HG03565 (cell line): ENCODE measurements at regions not wholly inside any gene's neighbourhood (a gene's known extent, or its start where the extent isn't known, plus 50 kb on each side); places are given as distances from the start of the nearest gene placed in this dataset.
"Not testable (repeated sequence)": the region's sequence is repeated elsewhere in the genome, so short reads cannot be mapped to it uniquely, and the experiment has no call there.

Source experiments
- ATAC-seq: cut with Tn5 transposase; IDR thresholded peaks from one replicate; pipeline ENCODE4 v1.9.1; 2021; ENCODE audit warnings: mild to moderate bottlenecking, moderate library complexity; ENCODE audit not compliant: unreplicated experiment

DNA sequence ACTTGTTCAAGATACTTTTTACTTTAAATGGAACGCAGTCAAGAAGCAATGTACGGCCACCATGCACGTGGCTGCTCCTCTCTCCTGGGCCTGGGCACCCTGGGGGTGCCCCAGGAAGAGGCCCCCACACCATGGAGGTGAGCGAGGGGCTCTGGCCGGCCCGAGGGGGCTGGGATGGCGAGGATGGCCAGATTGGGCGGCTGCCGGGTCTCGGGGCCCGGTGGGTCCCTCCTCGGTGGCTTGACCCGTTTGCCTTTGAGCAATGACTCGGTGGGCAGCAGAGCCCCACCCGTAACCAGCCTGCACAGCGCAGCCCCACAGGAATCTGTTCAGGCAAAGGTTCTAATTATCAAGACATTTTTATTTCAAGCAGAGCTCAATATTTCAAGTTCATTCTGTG lies 167.4 kb downstream of the BRD1 start:
- ATAC-seq: no peak

DNA sequence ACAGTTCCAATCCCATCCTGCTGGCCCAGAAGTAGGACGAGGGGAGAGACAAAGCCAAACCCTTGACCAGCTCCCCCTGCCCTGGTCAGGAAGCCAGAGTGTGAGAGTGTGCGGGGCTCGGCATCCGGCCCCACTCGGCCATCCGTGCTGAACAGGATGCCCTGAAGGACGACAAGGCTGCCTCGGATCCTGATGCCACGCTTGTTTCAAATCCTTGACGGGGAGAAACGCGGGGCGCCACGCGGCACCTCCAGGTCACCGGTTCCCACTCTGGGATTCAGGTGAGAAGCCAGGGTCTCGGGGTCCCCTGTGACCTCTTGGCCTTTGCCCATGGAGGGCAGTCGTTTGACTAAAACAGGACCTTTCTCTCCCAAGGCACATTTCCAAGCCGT lies 167.8 kb downstream of the BRD1 start:
- no peak for ATAC-seq

DNA sequence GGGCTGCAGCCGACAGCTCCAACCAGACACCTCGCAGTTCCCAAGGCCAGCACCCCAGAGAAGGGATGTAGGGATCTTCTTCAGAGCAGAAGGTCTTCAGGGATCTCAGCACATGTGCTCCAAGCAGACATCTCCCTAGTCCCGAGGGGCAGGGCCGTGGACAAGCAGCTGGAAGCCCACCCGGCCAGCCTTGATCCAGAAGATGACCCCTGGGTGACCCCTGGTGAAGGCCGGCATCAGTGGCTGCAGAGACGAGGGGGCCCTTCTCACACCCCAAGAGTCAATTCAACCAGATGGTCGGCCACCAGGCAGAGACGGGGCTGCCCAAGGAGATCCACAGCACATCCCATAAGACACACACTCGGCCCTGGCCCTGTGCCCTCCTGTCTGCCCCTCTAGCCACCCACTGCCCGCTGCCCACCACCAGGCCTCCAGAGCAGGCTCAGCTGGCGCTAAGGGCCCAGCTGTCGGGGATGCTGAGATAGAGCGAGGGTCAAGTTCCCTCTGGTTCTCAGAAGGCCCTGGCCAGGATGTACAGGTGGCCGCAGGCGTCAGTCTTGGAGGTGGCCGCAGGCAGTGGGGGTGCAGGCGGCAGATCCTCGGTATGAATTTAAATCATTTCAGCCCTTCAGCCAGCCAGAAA lies 168.3 kb downstream of the BRD1 start:
- ATAC-seq: no peak

DNA sequence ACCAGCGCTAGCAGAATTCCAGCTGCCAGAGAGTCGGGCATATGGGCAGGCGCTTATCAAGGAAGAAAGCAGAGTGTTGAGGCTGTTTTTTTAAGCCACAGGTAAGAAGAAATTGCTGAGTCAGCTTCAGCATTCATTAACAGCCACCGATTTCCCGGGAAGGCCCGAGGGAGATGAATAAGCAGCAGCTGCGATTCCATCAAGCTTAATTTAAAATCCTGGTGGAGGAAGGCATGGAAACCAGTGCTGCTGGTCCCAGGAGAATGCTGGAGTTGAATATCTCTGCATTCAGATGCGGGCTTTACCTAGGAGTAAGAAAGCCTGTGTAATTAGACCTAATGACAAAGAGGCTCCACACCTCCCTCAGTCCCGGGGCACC lies 168.8 kb downstream of the BRD1 start:
- no peak for ATAC-seq

DNA sequence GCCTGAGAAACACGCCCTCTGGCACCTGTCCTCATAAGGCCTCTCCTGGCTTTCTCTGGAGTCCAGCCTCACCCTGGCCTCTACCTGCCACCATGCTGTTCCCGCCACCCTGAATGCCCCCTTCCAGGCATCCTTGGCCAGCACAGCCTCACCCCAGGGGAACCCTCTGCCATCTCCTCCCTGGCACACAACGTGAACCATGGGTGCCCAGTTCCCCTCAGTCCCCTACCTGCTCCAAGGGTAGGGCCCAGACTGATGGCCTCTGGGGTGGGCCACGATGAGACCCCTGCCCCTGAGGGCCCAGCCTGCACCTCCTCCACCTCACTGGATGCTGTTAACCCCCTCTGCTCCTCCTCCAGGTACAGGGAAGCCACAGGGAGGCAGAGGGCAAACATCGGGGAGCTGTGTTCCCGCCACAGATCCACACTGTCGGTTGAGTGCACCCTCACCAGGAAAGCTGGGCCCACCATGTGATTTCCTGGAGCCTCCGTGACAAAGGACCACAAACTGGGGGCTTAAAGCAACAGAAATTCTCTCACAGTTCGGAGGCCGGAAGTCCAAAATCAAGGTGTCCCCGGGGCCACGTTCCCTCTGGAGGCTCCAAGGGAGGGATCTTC lies 169.6 kb downstream of the BRD1 start:
- ATAC-seq: no peak

DNA sequence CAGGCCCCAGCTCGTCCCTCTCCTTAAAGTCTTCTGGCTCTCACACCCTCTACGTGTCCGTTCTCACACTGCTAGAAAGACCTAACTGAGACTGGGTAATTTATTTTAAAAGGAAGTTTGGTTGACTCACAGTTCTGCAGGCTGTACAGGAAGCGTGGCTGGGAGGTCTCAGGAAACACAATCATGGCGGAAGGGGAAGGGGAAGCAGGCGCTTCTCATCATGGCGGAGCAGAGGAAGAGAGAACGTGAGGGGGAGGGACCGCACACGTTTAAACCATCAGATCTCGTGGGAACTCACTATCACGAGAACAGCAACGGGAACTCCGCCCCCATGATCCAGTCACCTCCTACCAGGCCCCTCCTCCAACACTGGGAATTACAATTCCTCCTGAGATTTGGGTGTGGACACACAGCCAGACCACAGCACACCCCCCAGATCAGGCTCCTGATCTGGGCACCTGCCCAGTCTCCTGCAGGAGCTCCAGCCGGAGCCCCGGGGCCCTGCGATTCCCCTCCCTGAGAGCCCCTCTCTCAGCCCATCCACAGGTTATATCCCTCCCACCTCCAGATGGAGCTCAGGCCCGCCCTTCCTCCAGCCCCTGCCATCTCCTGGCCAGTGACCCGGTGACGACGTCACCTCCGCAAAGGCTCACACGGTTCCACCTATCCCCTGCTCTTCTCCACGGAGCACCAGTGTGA lies 170.2 kb downstream of the BRD1 start:
- no peak for ATAC-seq

DNA sequence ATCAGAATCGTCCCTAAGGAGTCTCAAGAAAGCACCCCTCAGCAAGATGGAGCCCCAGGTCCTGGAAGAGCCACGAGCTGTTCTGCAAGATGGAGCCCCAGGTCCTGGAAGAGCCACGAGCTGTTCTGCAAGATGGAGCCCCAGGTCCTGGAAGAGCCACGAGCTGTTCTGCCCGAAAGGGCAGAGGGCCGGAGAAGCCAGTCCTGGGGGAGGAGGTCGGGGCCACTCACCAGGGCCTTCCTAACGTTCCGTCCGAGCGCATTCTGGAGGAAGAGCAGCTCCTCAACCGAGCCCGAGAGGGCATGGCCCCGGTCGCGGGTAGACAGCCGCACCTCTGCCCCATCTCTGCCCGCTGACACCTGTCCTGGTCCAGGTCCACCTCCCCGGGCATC lies 170.8 kb downstream of the BRD1 start:
- ATAC-seq: not testable (repeated sequence)

DNA sequence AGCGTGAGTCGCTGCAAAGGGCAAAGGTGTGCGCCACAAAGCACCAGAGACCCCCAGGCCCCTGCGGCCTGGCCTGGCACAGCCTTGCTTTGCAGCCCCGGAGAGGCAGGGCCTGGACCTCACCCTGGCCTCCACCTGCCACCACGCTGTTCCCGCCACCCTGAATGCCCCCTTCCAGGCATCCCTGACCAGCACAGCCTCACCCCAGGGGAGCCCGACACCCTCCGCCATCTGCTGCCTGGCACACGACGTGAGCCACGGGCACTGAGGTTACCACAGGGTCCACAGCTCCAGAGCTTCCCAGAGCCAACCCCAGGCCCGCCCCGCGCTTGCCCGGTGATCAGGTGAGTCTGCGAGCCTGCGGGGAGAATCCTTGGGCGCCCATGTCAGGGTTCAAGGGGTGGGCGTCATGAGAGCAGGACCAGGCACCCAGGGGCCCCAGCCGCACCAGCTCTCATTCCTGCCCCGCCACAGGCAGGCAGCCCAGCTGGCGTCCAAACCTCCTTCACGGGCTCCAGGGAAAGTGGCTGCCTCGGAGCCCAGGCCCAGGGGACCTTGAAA lies 171.3 kb downstream of the BRD1 start:
- ATAC-seq: no peak

DNA sequence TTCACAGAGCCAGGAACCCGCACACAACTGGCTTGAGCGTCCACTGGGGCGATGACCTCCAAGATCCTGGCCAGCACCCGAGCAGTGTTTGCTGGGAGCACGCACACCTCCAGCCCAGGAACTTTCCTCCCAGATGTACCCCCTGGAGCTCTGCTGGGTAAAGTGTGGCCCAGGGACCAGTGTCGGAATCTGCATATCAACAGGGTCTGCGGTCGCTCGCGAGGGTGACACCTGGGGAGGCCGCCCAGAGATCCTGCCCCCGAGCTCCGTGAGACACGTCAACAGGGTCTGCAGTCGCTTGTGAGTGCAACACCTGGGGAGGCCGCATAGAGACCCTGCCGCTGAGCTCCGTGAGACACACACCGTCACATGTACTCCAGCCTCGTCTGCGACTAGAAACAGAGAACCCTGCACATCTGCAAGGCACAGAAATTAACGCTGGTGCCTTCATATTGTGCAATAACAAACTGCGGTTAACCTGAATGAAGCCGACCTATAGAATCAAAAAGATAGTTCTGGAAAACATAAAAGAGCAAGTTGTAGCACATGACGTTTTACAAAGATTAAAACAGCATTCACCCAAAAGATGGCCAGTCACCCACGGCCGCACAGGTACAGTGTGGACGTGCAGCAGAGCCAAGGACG lies 172.4 kb downstream of the BRD1 start:
- ATAC-seq: no peak

DNA sequence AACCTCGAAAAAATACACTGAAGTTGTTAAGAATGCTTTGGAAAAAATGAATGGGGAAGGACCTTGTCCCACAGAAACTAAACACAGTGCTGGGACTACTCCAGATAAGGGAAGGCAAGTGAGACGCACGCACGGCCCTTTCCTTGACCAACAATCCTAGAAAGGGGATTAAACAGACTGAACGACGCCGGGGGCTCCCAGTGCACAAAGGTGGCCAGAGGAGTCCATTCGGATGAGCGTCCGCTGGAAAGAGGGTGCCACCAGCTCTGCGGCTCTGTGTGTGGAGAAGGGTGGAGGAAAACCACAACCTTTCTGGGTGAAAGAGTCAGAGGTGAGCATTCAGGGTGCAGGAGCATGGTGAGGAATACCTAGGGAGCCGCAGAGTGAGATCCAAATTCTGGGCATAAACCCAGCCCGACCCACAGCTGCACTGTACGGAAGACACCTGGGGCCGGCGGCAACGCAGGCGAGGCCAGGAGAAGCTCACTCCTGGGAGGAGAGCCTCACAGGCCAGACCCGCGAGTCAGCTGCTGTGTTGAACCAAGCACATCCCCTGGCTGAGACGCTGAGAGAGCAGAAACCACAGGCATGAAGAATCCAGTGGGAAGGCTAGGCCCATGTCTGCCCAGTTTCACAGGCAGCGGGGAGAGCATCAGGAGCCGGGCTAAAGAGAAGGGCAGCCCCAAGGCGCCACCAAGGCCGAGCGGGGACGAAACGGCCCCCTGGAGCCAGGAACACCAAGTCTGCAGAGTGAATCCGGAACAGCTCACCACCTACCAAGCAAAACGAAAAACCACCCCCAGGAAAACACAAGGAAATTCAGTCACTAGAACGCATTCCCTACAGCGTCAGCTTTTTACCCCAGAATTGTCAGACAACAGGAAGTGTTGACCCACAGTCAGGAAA lies 177.1 kb downstream of the BRD1 start:
- no peak for ATAC-seq

DNA sequence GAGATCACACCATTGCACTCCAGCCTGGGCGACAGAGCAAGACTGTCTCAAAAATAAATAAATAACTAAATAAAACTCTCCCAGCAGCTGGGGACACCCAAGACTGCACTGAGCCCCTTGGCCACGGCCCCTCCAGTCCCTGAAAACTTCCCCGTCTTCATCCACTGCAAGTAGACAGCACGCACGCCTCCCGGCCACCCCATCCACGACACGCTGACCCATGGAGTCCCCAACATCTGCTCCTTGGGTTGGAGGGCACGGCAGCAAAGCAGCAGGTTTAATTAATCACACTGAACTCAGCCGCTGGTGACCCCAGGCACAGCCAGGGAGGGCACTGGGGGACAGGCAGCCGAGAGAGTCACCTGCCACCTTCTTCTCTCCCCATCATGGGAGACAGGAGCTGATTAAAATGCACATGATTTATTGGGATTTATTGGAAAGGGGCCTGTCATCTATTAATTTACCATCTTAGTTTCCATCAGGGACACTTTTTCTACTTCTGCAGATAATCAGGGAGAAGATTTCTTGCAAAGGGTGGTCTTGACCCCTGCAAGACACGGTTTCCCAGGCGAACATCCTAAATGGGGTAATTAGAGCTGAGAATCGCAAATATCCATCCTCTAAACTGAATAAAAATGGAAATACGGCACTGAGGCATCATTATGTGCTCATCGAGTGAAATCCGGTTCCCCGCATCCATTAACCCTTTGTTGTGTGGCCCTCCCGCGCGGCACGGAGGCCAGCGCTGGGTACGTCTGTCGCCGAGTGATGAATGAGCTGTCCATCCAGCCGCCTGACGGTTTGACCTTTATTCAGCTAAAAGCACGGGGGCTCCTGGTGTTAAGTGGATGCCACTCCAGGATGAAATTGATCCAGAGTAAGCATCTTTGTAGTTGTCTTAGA lies 178.3 kb downstream of the BRD1 start:
- no peak for ATAC-seq

DNA sequence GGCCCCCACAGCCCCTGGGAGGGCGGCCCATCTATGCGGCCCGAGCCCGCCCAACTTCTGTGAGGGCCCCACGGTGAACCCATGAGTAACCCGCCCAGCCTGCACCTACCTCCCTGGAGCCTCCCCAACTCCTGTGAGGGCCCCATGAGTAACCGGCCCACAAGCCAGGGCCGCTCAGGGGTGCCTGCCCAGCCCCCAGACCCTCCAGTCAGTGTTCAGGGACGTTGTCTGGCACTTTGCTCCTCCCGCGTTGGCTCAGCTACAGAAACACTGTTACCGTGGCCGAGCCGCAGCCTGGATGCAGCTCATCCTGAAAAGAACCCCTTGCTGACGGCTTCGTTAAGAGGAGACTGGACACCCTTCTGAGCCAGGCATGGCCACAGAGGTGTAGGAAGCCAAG lies 179.6 kb downstream of the BRD1 start:
- no peak for ATAC-seq

DNA sequence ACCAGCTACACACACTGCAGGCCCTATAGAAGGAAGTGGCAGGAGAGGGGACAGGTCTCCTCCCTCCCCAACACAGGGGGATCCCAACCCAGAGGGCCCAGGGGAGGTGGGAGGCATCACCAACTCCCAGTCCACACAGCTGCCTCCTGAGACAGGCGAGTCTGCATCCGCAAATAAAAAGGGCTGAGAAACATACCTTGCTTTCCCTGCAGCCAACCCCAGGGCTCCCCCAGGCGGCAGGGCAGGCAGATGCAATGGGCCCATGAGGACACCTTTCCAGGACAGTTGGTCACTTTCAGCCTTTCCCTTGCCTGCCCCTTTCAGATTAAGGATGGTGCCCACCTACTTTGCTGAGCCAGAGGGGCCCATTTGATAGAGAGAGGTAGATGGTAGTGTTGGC lies 180.0 kb downstream of the BRD1 start:
- no peak for ATAC-seq

DNA sequence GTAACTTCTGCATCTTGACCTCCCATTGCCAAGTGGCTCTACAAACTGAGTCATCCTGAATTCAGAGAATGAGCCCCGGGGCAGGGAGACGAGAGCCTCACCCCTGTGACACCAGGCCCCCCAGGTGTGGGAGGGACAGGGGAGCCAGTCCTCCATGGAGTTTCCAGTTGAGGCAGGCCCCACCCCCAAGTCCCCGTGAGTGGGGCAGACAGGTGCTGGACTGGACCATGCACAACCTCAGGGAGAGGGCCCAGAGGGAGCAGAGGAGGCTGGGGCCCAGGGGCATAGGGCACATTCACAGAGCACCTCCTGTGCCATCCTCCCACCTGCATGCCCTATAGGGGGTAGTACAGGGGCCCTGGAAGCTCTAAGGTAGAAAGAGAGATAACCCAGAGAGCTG lies 180.8 kb downstream of the BRD1 start:
- no peak for ATAC-seq

DNA sequence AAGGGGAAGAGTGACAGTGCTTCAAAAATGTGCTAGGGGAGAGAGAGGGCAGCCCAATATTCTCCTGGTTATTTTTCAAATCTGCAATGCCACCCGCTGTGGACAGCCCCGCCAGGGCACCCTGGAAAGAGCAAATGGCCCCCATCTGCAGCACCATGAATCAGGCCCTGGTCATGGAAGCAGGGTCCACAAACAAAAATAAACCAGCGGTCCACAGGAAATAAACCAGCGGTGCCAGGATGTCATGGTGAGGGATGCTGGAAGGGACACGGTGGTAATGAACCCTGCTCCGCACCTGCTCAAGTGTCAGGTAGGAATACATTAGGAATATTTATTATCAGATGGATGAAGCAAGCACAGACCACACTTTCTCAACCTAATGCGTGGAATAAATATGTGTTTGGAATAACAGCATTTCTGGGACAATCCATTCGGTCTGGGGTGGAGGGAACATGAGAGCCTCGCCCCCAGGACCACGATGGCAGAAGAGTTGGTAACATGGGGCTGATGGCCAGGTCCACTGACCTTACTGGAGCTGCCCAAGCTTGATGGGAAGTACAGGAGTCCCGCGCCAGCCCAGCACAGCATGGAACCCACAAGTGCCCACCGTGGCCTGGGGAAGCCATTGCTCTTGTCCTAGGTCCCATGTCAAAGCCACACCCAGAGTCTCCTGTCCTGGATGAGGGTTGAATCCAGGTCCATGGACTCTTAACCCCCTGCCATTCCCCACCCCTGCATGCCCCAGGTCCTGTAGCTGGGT lies 181.7 kb downstream of the BRD1 start:
- ATAC-seq: no peak

DNA sequence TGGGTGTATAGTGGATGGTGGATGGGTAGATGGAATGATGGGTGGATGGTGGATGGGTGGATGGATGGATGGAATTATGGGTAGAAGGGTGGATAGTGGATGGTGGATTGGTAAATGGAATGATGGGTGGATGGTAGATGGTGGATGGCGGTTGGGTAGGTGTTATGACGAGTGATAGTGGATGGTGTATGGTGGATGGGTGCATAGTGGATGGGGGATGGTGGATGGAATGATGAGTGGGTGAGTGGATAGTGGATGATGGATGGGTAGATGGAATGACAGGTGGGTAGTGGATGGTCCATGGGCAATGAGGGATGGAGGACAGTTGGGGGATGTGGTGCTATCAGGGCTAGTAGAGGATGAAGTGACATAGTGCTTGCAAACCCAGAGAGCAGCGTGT lies 182.4 kb downstream of the BRD1 start:
- ATAC-seq: no peak

DNA sequence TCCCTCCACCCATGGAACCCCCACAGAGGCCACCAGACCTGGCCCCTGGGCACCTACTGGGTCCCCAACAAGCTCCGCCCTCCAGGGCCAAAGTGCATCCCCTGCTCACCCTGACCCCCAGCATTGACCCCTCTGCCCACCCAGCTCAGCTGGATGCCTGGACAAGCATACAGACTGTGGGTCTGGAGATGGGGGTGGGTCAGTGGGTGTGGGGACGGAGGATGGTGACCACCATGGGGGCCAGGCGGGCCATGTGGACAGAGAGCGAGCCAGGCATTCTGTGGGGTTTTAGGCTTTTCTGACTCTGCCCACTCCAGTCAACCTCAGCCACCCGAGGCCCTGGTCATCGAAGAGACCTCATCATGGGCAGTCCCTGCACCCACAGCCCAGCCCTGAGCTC lies 183.7 kb downstream of the BRD1 start:
- ATAC-seq: no peak

DNA sequence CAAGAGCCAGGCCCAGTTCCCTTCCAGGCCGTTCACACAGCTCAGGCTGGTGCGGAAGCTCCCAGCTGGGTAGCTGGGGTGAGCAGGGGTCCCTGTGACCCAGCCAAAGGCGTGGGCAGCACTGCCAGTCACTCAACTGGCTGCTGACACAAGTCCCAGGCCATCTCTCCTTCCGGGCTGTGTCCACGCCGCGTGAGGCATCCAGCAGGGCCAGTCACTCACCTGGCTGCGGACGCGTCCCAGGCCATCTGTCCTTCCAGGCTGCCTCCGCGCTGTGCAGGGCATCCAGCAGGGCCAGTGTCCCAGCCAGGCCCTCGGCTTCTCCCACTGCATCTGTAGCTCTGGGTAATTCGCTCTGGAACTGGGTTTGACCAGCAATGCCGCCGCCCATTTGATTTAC lies 184.2 kb downstream of the BRD1 start:
- ATAC-seq: no peak

DNA sequence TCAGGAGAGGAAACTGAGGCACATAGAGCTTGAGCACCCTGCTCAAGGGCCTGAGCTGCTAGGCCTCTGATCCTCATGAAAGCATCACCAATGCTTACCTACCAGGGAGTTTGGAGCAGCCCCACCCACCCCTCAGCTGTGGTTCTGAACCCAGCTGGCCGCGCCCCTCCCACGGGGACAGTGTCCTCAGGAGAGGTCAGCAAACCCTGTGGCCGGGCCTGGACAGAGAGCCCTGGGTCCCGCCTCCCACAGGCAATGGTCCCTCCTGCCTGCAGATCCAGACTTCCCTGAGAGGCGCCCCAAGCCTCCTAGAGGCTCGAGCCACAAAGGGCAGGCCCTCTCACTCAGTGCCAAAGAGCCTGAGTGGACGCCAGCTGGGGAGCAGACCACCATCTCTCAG lies 184.9 kb downstream of the BRD1 start:
- ATAC-seq: no peak
